ENCODE measurements at regions not wholly inside any gene's neighbourhood (a gene's known extent, or its start where the extent isn't known, plus 50 kb on each side); places are given as distances from the start of the nearest gene placed in this dataset.

DNA sequence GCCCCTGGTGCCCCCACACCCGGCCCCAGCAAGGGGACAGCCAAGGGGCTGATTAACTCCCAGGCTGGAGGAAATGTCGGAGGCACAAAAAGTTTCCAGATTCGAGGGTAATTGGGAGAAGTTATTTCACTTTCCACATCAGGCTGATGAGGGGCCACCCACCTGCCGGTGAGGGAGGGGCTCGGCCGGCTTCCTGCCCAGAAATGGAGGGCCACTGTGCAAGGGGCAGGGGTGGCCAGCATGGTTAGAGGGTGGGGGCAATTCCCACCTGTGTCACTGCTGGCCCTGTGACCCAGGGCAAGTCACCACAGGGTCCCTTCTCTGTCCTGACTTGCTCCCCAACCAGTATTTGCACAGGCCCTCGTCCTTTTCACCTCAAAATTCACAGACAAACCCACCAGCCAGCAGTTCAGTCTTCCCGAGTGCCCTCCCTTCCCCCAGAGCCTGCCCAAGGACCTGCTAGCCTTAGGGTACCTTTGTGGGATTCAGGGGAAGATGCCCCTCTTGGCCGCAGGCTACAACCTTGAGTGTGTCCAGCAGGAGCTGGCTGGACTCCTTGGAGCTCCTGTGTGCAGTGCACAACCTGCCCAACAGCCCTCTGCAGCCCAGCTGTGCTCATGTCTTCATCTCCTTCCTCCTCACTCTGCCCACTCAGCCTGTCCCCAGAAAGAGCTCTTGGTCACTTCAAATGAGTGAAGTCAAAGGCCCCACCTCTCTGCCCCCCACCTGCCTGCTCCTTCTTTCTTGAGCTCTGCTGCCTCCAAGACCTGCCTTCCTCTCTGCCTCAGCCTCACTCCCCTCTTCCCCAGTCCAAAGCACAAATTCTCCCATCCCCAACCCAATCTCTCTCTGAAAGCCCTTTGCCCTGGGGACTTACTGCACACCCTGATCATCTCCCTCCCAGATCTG lies 130.5 kb downstream of the BARX1 start:
- H3K79me2 ChIP-seq (ENCODE audit: insufficient read depth, low read length): no peaks in the 10 kb centered on the region
- TF ChIP-seq REL (CRISPR knock-in tag; conservative IDR thresholded peaks at IDR 0.05): no peak
- no peak for TF ChIP-seq ZNF644 (CRISPR knock-in tag; IDR thresholded peaks at IDR 0.05; ENCODE audit: low read depth)
- TF ChIP-seq NR2F1 (CRISPR knock-in tag; IDR thresholded peaks at IDR 0.05): no peak
- no peak for TF ChIP-seq PPARG (CRISPR knock-in tag; conservative IDR thresholded peaks at IDR 0.05)
- TF ChIP-seq CREM (IDR thresholded peaks at IDR 0.05): no peak
- no peak for TF ChIP-seq CREM (CRISPR knock-in tag; IDR thresholded peaks at IDR 0.05)
- TF ChIP-seq FOXC1 (CRISPR knock-in tag; IDR thresholded peaks at IDR 0.05; ENCODE audit: borderline replicate concordance): no peak
- TF ChIP-seq, protein P1, sequence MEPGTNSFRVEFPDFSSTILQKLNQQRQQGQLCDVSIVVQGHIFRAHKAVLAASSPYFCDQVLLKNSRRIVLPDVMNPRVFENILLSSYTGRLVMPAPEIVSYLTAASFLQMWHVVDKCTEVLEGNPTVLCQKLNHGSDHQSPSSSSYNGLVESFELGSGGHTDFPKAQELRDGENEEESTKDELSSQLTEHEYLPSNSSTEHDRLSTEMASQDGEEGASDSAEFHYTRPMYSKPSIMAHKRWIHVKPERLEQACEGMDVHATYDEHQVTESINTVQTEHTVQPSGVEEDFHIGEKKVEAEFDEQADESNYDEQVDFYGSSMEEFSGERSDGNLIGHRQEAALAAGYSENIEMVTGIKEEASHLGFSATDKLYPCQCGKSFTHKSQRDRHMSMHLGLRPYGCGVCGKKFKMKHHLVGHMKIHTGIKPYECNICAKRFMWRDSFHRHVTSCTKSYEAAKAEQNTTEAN (CRISPR knock-in tag; conservative IDR thresholded peaks at IDR 0.05): no peak
- TF ChIP-seq SRY (CRISPR knock-in tag; IDR thresholded peaks at IDR 0.05): no peak
- TF ChIP-seq ATRX (CRISPR knock-in tag; IDR thresholded peaks at IDR 0.05; ENCODE audit: borderline replicate concordance): no peak
- no peak for TF ChIP-seq ESRRA (CRISPR knock-in tag; IDR thresholded peaks at IDR 0.05; ENCODE audit: low read depth)
- TF ChIP-seq, protein P2, sequence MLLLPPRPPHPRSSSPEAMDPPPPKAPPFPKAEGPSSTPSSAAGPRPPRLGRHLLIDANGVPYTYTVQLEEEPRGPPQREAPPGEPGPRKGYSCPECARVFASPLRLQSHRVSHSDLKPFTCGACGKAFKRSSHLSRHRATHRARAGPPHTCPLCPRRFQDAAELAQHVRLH (CRISPR knock-in tag; IDR thresholded peaks at IDR 0.05; ENCODE audit: borderline replicate concordance, low read depth): no peak
- TF ChIP-seq ZNF24 (IDR thresholded peaks at IDR 0.05): no peak
- TF ChIP-seq, protein P3, sequence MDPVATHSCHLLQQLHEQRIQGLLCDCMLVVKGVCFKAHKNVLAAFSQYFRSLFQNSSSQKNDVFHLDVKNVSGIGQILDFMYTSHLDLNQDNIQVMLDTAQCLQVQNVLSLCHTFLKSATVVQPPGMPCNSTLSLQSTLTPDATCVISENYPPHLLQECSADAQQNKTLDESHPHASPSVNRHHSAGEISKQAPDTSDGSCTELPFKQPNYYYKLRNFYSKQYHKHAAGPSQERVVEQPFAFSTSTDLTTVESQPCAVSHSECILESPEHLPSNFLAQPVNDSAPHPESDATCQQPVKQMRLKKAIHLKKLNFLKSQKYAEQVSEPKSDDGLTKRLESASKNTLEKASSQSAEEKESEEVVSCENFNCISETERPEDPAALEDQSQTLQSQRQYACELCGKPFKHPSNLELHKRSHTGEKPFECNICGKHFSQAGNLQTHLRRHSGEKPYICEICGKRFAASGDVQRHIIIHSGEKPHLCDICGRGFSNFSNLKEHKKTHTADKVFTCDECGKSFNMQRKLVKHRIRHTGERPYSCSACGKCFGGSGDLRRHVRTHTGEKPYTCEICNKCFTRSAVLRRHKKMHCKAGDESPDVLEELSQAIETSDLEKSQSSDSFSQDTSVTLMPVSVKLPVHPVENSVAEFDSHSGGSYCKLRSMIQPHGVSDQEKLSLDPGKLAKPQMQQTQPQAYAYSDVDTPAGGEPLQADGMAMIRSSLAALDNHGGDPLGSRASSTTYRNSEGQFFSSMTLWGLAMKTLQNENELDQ (CRISPR knock-in tag; IDR thresholded peaks at IDR 0.05; ENCODE audit: borderline replicate concordance): no peak
- TF ChIP-seq ZSCAN21 (CRISPR knock-in tag; IDR thresholded peaks at IDR 0.05; ENCODE audit: borderline replicate concordance): no peak
- TF ChIP-seq ZNF709 (CRISPR knock-in tag; IDR thresholded peaks at IDR 0.05): no peak
- H3K9ac ChIP-seq (ENCODE audit: insufficient read depth, low read depth, low read length): no peak overlapping the region
- H2AFZ ChIP-seq (ENCODE audit: low read length): no peak overlapping the region
- intact Hi-C loops (cut with micrococcal nuclease; ENCODE audit: unreplicated experiment): no loop called here
- H4K20me1 ChIP-seq (ENCODE audit: insufficient read depth, low read length): no peaks in the 10 kb centered on the region
- DNase-seq (ENCODE audit: low spot score): no peak
- FAIRE-seq: no peak
- ChIA-PET CTCF (ENCODE audit: low intra/inter-chr PET ratio, low total read pairs) (no interaction called here), POLR2A (no interaction called here)
- peaks cover 2 to 14% of the 10 kb centered on the region in 2 experiments; a peak in 3 of 5 replicates for H3K27me3 ChIP-seq (ENCODE audit: control insufficient read depth in 1 of 2, insufficient read depth in 2 of 2, low read length in 2 of 2)
- H3K4me3 ChIP-seq (replicated peaks in 1 of 3; ENCODE audit: insufficient read depth in 1 of 3, low read depth in 2 of 3, low read length in 3 of 3): no peak overlapping the region
- in situ Hi-C loops (cut with HindIII; ENCODE audit: extremely low pct_ligation_motif_present, low pct_unique_long_range_greater_than_20kb): loop anchor here (5.0 kb wide), 1 partner anchor 138 kb away; no protein-coding TSS in a partner anchor
- H3K4me1 ChIP-seq (ENCODE audit: insufficient read depth, low read length): no peaks in the 10 kb centered on the region
- no peak overlapping the region for H3K4me2 ChIP-seq (ENCODE audit: low read depth, low read length)
- BruUV-seq (replicated peaks): no TSS peak
- WGBS (ENCODE audit: low lambda C conversion rate): 7% methylated on average over 7 of the region's 9 CpGs
- no peaks in the 10 kb centered on the region for H3K9me3 ChIP-seq (ENCODE audit: low read length)
- no peaks in the 10 kb centered on the region for H3K36me3 ChIP-seq (replicated peaks in 1 of 2; ENCODE audit: control insufficient read depth in 1 of 2, insufficient read depth in 2 of 2, low read length in 2 of 2)
- no peak overlapping the region for H3K27ac ChIP-seq (ENCODE audit: extremely low read length, insufficient read depth, low read length)
- no peak for ATAC-seq

All from HepG2 (cell line).